ENCODE measurements at regions not wholly inside any gene's neighbourhood (a gene's known extent, or its start where the extent isn't known, plus 50 kb on each side); places are given as distances from the start of the nearest gene placed in this dataset.

DNA sequence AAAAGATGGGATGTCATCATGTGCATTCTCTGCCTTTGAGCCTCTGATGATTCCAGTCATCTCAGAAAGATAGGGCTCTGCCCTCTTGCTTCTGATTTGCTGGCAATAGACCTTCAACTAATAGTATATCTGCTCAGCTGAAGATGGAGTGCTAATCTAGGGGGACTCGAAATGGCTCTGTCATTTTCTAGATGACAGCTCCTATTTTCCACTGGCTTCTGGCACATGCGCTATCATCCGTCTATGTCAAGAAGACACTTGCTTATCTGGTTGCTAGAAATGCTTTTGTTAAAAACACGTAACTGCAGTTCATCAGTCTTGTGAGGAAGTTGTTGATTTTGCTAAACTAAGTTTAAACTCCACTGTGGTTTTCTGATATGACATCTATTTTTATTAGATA, 265.5 kb upstream of the ZNF608 start:
- intact Hi-C loops (cut with DNase I) = loop anchor here in 1 of 2 donors (2.0 kb wide), 1 partner anchor 263 kb away; no protein-coding TSS in a partner anchor
- DNase-seq (peak; percentile 24), ATAC-seq (peak; percentile 50 to 85)

DNA sequence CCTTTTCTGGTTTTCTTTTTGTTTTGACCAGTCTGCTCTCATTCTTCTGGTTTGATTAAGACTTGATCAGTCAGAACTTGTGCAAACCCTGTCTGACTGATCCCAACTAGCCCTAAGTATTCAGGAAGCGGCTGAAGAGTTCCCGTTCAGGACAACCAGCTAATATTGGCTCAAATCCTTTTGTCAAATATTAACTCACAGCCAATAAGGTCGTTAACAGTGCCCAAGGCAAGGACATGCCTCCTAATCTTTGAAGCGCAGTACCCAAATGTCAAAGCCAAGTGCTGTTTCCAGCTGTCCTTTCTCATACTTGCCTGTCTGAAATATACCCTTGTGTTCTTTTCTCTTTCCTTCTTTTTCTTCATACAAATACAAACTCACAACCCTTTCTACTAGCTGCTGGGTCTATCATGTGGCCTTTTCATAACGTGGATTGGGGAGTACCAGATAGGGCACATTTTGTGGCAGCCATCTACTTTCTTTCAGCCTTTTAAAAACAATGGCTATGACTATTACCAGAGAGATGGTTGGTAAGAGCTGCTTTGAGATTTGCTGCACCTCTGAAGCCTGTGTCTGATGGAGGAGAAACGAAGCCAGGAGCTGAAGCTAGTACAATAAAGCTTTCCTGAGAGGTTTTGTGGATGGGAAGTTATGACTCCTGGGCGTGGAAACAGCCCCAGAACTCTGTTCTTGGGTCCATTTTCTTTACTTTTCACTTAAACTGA, 266.4 kb upstream of the ZNF608 start:
- DNase-seq = no peak
- intact Hi-C loops (cut with DNase I) = loop anchor here in 1 of 2 donors (2.0 kb wide), 1 partner anchor 264 kb away; no protein-coding TSS in a partner anchor
- peak; percentile 67 to 75 for ATAC-seq

DNA sequence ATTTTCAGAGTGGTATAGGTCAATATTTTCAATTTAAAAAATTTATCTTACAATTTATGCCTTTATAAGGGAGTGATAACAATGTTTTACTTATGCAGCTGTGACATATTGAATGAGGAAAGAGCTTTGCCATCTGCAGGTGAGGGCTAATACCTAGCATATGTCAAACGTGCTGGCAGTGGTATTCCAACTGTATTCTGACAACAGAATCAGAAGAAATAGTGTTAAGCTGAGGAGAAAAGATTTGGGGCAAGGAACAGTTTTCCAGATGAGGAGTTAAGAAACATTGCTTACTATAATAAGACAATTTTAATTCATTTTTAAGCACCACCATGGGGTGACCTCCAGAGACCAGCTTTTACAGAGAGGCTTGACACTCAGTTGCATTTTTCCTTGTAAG, 267.8 kb upstream of the ZNF608 start:
- intact Hi-C loops (cut with DNase I) = no loop called here
- DNase-seq = no peak
- no peak for ATAC-seq

DNA sequence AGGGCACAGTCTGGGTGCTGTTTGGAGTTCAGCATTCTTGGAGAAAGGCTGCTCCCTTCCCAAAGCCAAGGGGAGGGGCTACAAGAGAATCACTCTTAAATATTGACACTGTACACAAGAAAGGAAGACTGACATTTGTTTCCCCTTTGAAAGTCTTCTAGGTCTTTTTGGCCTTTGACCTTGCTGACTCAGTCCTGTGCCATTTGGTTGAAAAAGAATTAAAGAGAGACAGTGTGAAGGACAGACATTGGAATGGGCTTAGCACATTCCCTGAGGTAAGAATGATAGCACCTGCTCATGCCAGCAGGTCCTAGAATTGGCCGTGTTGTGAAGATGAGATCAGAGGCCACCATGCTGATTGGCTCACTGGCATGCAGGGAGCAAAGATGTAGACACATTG, 271.4 kb upstream of the ZNF608 start:
- intact Hi-C loops (cut with DNase I) = no loop called here
- DNase-seq (no peak), ATAC-seq (no peak)

DNA sequence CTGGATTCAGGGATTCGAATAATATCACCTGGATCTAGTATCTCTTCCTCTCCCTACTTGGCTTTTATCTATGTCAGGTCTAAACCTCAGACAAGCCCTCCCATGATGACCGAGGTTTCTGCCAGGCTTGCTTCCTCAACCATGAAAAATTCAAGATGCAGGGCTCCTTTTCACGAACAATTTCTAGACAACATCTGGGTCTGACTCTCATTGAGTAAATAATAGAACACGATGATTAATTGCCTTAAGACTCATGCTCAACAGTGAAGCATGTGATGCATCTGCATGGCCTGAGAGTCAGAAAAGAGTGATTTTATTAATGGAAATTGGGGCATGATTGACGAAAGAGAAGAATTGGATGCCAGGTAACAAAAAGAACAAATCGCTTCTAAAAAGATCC, 277.2 kb upstream of the ZNF608 start:
- intact Hi-C loops (cut with DNase I) = loop anchor here in 1 of 2 donors (2.0 kb wide), 1 partner anchor 75 kb away; no protein-coding TSS in a partner anchor
- DNase-seq (no peak), ATAC-seq (no peak)

DNA sequence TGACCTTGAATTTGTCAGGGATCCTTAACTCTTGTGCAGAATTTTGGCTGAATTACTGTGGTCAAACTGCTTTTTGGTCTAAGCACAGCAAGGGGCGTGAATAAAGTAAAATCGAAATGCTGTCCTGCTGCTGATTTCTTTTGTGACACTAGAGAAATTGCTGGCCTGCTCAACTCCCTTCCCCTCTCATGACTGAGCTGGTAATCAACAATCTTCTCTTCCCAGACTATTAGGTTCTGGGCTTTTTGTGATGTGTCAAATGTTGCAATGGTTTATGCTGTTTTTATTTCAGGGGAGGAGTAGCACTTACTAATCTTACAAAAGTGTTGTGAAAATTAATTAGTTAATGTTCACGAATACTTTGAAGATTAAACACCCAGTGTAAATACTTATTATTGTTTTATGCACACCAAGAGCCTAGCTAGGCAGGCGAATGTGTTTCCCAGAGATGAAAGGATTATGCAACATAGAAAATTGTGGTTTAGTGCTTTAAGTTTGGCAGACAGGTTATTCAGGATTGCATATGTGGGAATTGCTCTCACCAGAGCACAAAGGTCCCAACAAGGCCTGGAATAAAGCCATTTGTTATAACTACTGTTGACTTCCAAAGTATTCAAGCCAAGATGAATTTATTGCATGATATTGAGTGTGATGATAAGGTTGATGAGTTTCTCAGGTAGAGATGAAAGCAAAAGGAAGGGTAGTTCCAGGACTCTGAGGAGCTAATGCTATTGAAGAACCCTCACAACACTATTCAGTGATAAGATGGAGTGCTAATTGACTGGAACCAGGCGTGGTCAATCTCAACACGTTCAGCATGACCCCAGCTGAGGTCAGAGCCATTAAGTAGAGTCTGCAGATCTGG, 280.7 kb upstream of the ZNF608 start:
- intact Hi-C loops (cut with DNase I) = no loop called here
- ATAC-seq (peak; percentile 66 to 79), DNase-seq (no peak)

DNA sequence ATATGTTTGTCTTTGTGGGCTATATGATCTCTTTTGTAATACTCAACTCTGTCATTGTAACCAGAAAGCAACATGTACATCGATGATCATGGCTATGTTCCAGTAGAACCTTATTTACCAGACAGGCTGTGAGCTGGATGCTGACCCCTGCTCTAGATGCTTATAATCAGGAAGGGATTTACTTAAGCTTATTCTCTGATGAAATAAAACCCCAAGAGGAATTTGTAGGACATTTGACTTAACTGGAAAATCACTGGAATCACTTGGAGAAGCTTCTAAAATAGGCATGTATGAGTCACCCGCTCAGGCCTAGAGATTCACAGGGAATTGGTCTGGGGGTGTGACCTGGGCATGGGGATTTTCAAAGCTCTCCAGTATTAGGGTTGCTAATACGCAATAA, 285.8 kb upstream of the ZNF608 start:
- peak in 1 of 2 donors; percentile 36 for ATAC-seq
- intact Hi-C loops (cut with DNase I) = no loop called here
- no peak for DNase-seq

DNA sequence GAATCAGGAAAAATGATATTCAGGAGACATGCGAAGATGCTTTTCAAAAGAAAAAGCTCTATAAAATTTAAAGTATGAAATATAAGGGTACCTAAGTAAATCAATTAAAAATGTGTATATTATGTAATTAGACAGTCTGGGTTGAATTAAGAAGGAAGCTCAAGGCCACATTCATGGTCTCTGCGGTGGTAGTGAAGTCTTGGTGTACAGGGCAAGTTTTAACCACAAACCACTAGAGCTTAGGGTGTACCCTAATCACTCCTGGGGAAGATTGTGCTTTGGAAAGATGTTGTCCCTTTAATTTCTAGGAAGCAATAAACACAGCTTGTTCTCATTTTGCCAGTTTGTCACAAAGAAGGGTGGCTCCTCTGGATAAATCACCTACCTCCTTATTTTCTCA, 287.2 kb upstream of the ZNF608 start:
- intact Hi-C loops (cut with DNase I) = no loop called here
- ATAC-seq (no peak), DNase-seq (no peak)

DNA sequence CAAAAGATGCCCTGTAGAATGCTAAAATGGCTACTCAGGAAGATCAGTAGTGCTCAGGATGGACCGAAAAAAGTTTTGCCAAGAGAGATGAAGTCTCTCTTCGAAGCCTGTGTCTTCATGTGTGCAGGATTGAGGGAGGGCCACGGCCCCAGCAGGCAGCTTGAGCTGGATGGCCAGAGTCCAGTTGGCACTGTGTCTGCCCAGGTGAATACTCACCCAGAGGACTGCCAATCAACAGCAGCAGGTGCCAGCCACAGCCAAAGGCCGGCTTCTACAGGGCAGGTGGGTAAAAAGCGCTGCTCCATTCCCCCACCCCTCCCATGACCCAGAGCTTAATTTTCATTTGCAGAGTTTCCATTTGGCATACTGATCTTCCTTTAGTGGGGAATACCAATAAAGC, 287.9 kb upstream of the ZNF608 start:
- DNase-seq (no peak), ATAC-seq (no peak)
- intact Hi-C loops (cut with DNase I) = no loop called here

DNA sequence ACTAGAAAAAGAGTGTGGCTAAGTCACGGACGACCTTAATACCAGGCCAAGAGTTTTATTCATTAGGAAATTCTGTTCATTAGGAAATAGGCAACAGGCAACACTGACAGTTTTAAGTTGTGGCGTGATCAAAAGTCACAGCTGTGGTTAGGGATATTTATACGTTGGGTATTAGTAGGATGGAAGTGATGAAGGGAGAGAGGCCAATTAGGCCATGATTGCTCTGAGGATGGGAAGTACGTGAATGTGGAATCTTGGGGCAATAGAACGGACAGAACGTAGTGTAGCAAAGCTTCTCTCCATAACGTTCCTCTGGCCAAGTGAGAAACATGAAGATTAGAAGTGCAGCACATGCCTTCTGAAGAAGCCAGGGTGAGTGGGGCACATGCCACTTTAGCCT, 290.1 kb upstream of the ZNF608 start:
- intact Hi-C loops (cut with DNase I) = no loop called here
- no peak for DNase-seq
- ATAC-seq = peak in 1 of 2 donors; percentile 41

DNA sequence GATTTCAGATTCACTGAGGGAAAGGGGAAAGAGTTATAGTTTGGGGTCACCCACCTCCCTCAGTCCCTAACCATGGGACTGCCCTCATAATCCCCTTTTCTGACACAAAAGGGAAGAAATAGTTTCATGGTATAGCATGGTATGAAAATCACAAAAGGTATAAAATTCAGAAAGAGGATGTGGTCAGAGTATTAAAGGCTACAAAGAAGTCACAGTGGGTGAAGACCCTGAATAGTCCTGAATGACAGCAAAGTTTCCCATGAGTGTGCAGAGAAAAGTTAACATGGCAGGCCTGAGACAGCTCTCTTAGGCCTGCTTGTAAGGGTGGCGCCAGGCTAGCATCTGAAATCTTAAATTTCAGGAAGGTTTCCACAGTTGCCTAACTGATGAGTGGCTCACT, 290.6 kb upstream of the ZNF608 start:
- no peak for DNase-seq
- ATAC-seq = no peak
- intact Hi-C loops (cut with DNase I) = no loop called here

DNA sequence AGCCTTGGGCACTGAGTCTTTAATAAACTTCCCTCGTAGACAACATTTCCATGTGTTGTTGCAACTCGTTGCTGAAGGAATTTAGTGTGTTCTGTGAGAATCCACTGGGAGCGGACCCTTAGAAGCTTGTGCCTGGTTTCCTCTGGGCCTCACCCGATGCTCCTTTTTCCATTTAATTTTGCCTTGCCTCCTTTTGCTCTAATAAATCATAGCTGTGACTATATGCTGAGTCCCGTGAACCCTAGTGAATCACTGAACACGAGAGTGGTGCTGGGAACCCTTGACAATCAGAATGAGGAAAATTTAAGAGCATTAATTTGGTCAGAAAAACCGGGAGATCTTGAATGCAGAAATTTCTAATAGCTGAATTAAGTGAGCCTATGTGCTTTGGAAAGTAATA, 291.1 kb upstream of the ZNF608 start:
- intact Hi-C loops (cut with DNase I) = no loop called here
- DNase-seq (no peak), ATAC-seq (no peak)

DNA sequence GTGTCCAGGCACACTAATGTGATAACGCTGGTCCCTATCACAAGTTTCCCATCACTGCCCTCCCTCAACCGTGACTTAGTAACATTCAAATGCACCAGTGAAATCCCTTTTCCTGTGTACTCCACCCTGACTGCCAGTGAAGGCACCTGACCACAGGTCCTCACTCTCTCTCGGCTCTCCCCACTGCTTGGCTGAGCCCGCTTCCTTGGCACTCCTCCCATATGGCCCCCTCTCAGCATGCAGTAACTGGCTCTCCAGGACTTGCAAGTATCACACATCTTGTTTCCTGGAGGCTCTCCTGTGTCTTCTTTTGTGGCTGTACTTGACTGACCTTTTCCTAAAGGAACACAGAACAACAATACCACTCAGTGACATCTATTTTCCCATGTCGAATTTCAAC, 292.0 kb upstream of the ZNF608 start:
- ATAC-seq (no peak), DNase-seq (no peak)
- intact Hi-C loops (cut with DNase I) = no loop called here

DNA sequence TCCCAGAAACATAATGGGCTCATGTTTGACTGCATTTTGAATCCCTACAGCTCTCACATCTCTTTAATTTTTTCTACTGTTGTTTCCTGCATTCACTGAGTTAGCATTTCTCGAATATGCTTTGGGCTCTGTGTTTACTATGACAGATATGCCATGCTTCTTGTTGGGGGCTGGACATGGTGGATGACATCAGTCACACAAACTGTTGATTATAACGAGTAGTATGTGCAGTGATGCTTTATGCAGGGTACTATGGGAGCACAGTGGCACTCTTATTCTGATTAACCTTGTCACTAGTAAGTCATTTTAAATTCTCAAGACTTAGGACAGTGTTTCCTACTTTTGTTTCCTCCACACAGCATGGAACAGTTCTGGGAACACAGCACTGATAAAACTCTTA, 295.4 kb upstream of the ZNF608 start:
- ATAC-seq (no peak), DNase-seq (no peak)
- intact Hi-C loops (cut with DNase I) = no loop called here

DNA sequence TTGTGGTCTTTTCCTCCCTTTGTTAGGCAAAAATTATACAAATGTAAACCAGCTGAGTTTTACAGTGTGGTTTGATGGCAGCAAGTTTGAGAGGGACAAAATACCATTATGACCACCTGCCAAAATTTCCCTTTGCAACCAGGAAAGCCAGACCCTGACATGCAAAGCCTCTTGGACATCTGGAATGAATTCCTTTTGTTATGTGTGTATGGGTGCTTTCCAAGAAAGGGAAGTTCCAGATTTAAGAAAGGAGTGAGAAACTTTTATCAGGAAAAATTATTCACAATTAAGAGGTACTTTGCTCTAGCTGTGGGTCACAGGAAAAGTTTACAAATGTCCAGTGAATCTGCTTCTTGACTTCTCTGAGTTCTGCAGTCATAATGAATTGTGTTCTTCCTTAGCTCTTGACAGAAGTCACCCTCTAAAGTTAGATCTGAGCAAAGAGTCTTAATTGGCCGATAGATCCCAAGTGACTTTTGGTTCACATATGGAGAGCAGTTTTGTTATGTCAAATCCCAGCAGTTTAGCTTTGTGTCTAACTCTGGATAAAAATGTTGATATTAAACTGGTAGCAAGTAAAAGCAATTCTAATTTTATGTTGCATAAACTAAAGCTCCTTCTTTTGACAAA, 295.9 kb upstream of the ZNF608 start:
- intact Hi-C loops (cut with DNase I) = no loop called here
- ATAC-seq (no peak), DNase-seq (no peak)

DNA sequence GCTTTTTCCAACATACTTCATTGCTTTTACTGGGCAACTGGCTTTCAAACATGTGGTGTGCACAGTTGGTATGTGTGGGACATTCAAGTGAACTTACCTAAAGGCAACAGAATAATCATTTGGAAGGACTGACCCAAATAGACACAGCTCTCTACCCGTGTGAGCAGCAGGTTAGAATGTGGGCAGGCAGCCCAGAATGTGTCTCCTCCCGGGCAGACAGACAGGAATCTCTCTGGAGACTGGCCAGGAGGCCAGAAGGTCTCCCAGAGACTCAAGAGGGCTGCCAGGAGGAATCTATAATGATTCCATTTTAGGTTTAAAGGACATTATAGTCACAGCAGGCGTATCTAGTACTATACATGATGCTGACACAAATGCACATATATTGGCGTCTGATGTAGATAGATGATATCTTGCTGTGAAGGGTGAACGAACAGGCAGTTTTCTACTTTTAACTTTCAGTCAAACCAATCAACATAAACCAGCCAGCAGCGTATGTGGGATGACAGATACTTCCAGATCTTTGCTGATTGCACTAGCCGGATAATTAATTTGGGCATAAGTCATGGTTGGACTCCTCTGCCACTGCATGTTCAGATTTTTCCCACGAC, 297.4 kb upstream of the ZNF608 start:
- intact Hi-C loops (cut with DNase I) = no loop called here
- peak; percentile 79 for DNase-seq
- ATAC-seq = peak; percentile 91 to 92

DNA sequence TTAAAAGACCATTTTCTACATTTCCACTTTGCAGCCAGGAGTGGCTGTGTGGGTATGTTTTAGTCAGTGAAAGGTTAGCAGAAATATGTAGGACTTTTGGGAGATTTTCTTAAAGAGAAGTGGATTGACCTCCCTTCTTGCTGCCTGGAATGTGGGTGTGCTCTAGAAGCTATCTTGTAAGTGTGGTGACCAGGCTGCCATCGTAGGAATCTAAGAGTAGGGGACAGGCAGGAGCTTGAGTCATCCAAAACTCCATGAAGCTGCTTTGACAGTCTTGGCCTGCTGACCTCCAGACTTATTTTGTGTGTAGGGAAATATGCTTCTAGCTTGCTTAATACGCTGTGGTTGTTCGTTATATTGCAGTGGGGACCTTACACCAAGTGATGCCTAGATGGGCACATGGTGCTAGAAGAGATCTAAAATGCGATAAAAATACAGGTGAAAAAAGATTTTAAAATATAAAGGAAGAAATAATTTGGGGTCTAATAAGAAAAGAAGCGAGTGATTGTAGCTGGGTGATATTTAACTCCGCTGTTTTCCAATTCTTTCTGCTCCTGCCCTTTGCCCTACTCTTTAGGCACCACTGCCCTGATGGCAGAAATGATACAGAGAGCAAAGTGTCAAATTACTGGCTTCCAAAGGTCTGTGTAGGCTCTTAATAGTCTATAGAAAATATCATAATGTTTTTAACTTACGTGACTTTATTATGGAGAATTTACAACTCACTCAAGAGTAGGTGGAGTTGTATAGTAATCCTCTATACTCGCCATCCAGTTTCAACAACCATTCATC, 298.2 kb upstream of the ZNF608 start:
- intact Hi-C loops (cut with DNase I) = no loop called here
- peak in 1 of 2 donors; percentile 51 for ATAC-seq

DNA sequence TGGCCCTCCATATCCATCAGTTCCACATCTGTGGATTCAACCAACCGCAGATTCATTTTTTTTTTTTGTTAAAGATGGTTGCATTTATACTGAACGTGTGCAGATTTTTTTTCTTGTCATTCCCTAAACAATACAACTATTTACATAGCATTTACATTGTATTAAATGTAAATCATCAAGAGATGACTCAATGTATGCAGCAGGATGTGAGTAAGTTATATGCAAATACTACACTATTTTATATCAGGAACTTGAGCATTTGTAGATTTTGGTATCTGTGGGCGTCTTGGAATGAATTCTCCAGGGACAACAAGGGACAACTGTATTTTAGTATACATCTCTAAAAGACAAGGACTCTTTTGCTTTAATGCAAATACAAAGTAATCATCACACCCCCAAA, 299.2 kb upstream of the ZNF608 start:
- DNase-seq (no peak), ATAC-seq (no peak)
- intact Hi-C loops (cut with DNase I) = no loop called here

More for the DNA sequence above, 298.2 kb upstream of the ZNF608 start:
- DNase-seq = no peak

DNA sequence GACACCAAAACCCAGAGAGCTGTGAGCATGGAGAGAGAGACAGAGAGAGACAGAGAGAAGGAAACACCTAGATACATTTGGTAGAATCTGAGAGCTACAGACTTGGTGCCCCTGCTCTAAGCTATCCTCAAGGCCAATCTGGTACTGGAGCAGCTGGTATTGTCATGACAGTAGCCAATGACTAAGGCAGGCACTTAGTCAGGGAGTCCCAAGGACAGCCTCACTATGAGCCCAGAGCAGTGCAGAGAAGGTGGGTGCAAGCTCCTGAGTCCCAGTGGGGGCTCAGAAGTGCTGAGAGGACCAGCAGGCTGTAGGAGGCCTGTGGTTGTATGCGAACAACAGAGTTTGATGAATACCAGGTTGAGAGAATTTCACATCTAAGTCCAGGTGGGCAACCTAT, 300.4 kb upstream of the ZNF608 start:
- ATAC-seq = no peak
- intact Hi-C loops (cut with DNase I) = no loop called here
- DNase-seq = no peak

All from left cardiac atrium (tissue), 4 donors.